Erythroblast (primary cell): ENCODE measurements at regions not wholly inside any gene's neighbourhood (a gene's known extent, or its start where the extent isn't known, plus 50 kb on each side); places are given as distances from the start of the nearest gene placed in this dataset.
A peak's percentile ranks its signal among the peaks of the same experiment; 100 is the strongest.

ENCODE experiments used
- DNase-seq, 2 experiments: peaks; one replicate each; lab custom pipeline; 2025; lab: John Stamatoyannopoulos, UW
- GATA1 ChIP-seq: IDR thresholded peaks from 2 replicates; pipeline ENCODE4 v1.6.1; 2011; ENCODE audit warnings: low read depth, mild to moderate bottlenecking, control low read depth, low read length, moderate library complexity
- POLR2A ChIP-seq: IDR thresholded peaks from 2 replicates; pipeline ENCODE4 v1.6.1; 2011; ENCODE audit warnings: mild to moderate bottlenecking, low read length

DNA sequence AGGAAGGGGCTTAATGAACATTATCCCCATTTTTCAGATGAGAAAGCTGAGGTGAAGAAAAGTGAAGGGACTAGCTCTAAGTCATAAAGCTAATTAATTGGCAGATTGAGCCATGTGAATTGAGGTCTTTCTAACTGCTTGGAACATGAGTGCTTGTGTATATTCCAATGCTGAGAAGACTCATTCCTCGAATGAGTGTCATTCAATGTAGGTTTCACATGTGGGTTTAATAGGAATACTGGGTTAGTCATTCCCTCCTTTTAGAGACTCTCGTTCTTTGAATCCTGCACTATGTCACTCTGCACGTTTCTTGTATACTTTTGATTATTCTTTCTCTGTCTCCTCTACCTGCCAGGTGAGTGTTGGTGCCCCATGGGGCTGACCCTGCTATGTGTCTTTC lies 218.2 kb downstream of the HRH4 start:
- no peak for DNase-seq
- TF ChIP-seq GATA1 (no peak), POLR2A (no peak)

DNA sequence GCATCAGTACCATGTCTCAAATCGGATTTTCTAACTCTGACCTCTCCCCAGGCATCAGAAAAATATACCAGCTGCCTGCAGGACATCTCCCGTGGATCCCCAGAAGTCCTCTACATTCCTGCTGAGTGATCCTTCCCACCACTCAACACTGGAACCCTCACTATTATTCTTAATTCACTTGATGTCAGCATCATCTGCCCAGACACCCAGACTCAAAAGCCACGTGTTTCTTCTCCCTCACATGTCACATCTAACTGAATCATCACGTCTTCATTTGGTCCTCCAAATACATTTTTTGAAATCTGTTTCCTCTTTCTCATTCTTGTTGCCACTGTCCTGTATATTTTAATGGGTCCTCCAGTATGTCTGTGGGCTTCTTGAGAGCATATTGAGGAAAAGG lies 218.6 kb downstream of the HRH4 start:
- no peak for TF ChIP-seq GATA1
- no peak for DNase-seq

DNA sequence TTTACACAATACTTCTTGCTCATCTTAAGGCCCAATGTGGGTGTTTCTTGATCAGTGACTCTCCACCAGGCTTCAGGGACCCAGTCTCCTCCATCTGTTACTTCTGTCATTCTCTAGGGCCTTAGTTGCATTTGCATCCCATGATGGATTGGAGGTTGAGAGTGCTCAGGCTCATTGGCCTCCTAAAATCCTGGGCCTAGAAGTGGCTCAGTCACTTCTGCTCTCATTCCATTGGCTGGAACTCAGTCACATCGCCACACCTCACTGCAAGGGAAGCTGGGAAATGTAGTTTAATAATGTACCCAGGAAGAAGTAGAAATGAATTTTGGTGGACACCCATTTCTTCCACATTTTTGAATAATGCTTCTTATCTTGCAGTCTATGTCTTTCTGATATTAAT lies 223.5 kb downstream of the HRH4 start:
- no peak for DNase-seq
- TF ChIP-seq GATA1, result no peak
- TF ChIP-seq POLR2A, result no peak

DNA sequence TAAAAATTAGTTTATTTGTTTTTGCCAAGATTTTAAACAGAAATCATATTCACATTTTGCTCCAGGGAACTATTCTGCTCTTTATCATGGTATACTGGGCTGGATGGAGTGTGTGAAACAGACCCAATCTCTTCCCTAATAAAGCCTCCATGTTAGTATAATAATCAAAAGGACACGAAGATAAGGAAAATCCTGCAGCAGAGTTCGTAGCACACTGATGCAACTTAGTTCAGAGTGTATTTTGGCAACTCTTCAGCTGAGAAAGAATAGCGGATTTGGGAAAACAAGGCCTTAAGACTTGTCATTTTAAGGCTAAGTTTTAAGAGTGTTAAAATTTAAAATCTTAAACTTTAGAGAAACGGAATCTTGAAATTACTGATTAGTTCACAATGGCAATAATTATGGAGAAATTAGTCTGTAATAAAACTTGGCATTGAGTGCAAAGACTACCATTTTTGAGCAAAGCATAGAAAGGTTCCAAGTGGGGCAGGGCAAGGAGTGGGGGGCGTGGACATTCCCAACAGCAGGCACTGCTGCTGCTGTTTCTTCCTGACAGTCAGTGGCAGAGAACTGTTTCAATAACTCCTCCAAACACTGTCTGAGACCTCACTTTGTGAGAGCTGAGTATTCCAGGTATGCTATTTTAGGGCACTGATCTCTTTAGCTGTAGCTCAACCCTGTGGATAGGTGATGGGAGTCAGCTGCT lies 225.0 kb downstream of the HRH4 start:
- no peak for DNase-seq
- TF ChIP-seq GATA1, result no peak
- no peak for TF ChIP-seq POLR2A

DNA sequence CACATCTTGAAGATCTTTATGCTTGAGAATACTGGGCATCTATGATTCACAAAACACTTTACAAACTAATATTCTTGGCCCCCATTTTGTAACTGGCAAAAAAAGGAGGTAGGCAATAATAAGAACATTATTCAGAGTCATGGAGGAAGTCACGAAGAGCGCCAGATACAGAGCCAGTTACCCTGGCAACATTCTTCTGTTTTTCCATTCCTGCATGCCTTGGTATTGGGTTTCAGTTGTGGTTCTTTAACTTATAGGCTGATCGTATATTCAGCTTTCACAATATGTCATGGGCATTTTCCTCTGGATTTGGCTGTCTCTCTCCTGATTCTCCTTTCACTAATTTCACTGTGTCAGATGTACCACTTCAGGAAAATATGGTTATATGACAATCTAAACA lies 234.7 kb downstream of the HRH4 start:
- DNase-seq, result no peak
- TF ChIP-seq POLR2A (no peak), GATA1 (no peak)

DNA sequence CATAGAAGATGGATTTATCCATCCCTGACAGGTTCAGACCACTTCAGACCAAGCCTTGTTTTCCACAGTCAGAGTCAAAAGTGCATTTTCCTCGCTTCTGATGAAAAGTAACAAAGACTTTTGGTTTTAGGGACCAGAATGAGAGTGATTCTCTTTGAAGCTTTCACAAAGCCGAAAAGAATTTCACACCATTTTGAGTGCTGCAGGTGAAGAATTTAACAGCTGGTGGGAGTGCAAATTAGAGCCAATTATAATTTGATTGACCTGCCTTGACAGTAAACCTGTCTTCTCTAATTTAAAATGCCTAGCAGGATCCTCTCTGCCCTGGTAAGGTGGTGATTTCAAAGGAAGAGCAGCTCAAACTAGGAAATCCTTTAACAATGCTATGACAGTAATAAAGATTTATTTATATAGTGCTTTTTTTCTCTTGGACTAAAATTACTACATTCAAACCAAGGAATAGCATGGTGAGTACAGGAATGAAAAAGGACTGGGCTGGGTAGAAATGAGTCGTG lies 241.6 kb downstream of the HRH4 start:
- DNase-seq, result no peak
- TF ChIP-seq POLR2A (no peak), GATA1 (no peak)

DNA sequence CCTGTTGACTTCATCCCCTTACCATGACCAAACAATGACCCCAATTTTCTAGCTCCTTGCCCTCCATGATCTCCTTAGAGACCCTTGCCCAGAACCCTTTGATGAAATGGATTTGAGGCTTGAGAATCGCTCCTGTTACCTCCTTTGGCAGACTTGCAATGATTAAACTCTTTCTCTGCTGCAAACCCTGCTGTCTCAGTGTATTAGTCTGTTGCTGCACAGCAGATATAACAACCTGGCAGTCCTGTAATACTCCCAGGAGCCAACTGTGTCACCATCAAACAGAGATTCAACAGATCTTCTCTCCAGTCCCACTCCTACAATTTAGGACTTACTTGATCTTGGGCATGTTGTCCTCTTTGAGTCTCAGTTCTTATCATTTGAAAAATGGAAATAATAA lies 242.9 kb downstream of the HRH4 start:
- TF ChIP-seq GATA1 (no peak), POLR2A (no peak)
- DNase-seq, result no peak

DNA sequence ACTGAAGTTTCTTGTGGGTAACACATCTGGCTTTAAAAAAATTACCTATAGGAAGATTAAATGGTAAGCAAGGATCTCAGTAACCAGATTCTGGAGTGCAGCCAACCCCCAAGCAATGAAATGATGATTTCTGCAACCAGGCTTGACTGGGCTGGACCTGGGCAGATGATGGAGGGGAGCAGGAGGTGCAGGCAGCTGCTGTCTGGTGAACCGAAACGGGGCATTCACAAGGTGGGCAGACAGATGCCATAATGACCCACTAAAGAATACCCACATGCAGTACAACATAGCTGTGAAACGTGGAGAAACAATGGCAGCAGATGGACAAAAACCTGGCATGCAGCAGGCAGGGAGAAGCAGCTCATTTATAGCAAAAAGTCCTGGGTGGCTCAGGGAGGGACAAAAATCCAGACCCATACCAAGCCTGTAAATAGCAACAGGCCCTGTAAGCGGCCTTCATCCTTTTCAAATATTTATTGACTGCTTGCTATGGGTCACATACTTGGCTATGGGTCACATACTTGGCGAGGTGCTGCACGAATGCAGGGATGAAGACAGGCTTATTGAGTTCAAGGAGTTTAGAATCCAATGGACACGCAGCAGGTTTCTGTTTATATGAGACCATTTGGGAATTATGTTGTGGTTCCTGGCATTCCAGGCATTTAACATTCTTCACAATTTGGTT lies 244.7 kb downstream of the HRH4 start:
- TF ChIP-seq GATA1 (no peak), POLR2A (no peak)
- no peak for DNase-seq

DNA sequence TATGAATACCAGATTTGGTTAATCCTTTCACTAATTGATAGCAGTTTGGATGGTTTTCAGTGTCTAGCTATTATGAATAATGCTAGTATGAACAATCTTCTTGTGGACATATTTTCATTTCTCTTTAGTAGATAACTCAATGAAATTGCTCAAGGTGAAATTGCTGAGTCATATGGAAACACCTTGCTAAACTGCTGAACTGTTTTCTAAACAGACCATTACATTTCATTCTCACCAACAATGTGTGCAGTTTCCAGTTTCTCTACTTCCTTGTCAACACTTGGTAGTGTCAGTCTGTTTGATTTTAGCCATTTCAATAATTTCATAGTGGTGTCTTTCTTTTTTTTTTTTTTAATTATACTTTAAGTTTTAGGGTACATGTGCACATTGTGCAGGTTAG lies 250.0 kb downstream of the HRH4 start:
- TF ChIP-seq POLR2A, result no peak
- no peak for TF ChIP-seq GATA1
- DNase-seq, result no peak

DNA sequence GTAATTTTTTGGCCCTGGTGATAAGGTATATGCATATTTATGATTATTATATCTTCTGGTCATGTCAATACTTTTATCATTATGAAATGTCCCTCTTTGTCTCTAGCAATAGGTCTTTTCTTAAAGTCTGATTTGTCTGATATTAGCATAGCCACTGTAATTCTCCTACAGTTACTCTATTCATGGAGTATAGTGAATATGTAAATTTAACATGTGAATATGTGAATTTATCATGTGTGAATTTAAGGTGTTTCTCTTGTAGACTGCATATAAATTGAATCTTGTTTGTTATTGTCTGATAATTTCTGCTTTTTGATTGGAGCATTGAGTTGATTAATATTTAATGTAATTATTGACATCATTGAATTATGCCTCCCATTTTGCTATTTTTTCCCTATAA lies 259.4 kb downstream of the HRH4 start:
- TF ChIP-seq POLR2A (no peak), GATA1 (no peak)
- no peak for DNase-seq

DNA sequence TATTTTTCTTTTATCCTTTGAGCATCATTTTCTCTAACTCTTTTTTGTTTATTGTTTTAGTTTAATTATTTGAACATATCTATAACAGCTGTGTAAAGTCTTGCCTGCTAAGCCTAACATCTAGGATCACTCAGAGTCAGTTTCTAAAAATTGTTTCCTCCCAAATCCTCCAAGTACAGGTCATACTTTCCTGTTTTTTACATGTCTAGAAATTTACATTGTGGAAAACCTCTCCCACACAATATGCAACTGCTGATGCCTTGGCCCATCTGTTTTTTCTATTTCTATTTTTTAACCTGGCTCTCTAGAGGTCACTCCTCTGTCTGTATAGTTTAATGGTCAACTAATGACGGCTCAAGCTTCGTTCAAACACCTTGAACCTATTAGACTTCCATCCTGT lies 261.0 kb downstream of the HRH4 start:
- TF ChIP-seq GATA1 (no peak), POLR2A (no peak)
- DNase-seq, result no peak

DNA sequence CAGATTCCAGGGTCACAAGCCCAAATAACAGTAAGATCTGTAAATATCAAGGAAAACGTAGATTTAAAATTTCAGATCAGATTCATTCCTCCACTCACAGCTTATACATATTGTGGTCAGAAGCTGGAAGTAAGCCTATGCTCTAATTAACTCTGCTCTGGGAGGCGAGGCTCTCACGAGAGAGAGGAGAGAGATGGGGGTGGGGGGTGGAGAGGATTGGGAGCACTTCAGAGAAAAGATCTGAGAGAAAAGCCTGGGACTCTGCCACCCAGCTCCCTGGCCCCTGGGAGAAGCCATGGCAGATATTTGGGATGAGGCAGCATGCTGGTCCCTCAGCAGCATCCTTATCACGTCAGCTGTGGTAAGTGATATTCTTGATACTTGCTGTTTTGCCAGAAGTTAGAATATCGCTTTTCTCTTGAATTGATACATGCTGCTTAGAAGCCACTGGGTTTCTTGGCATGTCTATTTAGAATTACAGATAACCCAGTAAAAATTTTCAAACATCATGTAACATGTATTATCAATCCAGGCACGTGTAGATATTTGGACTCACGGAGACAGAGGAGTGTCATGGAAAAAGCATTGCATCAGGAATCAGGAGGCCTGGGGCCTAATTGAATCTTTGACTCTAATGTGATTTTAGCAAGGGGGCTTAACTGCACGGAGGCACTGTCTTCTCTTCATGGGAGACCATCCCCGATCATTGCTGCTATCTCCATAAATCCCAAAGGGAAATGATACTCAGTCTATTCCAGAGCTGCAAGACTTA lies 265.4 kb downstream of the HRH4 start:
- no peak for DNase-seq
- TF ChIP-seq POLR2A (no peak), GATA1 (no peak)

DNA sequence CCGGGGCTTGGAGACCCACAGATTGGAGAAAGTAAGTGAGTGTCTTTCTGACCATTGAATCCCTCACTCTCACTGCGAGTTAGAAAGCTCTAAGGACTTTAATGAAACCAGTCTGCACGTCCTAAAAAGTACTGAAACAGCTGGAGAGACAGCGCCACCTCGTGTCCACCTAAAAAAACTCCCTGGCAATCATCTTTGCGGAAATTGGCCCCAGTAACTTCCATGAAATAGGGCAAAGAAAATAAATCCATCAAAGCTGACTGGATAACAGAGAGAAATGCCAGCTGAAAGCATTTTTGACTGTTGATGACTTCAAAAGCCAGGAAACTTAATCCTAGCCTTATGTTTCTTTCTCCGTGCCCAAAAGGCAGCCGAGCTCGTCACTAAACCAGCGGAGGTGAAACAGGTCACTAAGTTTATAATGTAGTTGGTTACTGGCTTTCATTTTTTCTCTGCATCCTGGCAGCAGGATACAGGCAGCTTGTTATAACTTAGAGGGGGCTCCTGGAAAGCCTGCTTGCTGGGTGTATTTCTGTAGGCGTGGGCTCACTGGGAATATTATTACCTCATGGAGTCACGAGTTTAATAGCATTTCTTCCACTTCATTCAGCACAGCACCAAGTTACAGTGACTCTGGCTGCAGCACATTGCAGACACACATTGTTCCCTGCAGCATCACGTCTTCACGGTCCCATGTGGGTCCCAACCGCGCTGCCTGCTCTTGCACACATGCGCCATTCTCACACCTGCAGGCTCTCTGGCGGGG lies 266.5 kb downstream of the HRH4 start:
- TF ChIP-seq POLR2A (no peak), GATA1 (no peak)

More for the DNA sequence above, 266.5 kb downstream of the HRH4 start:
- DNase-seq, result peak; percentile 75 to 83
